H1 (cell line): ENCODE measurements at regions not wholly inside any gene's neighbourhood (a gene's known extent, or its start where the extent isn't known, plus 50 kb on each side); places are given as distances from the start of the nearest gene placed in this dataset.

ENCODE experiments used
- BACH1 ChIP-seq: IDR thresholded peaks from 2 replicates; pipeline ENCODE4 v1.6.1; 2012; ENCODE audit warnings: low read length, improper control_type of control experiment
- POLR2AphosphoS5 ChIP-seq: IDR thresholded peaks from 2 replicates; pipeline ENCODE4 v1.6.1; 2011; ENCODE audit warnings: low read depth, low read length
- SIX5 ChIP-seq: IDR thresholded peaks from 2 replicates; pipeline ENCODE4 v1.6.1; 2011; ENCODE audit warnings: mild to moderate bottlenecking, low read depth, low read length

GRCh38 chr12:108461058-108461660 lies 53.9 kb upstream of the FICD start (continued):
- TF ChIP-seq SIX5: no peak
- TF ChIP-seq POLR2AphosphoS5: no peak
- no peak for TF ChIP-seq BACH1
